AG09319 (cell line): ENCODE measurements at regions not wholly inside any gene's neighbourhood (a gene's known extent, or its start where the extent isn't known, plus 50 kb on each side); places are given as distances from the start of the nearest gene placed in this dataset.

Experiments
- DNase-seq: peaks from one replicate; pipeline ENCODE4 v3.0.0-alpha.2; 2010; ENCODE audit warnings: low read depth; ENCODE audit errors: extremely low read depth
- TF ChIP-seq, protein P1 (sequence below): IDR thresholded peaks from 2 replicates; pipeline ENCODE4 v1.5.1; 2011; ENCODE audit warnings: low read depth, mild to moderate bottlenecking, inconsistent platforms, low read length, moderate library complexity

DNA sequence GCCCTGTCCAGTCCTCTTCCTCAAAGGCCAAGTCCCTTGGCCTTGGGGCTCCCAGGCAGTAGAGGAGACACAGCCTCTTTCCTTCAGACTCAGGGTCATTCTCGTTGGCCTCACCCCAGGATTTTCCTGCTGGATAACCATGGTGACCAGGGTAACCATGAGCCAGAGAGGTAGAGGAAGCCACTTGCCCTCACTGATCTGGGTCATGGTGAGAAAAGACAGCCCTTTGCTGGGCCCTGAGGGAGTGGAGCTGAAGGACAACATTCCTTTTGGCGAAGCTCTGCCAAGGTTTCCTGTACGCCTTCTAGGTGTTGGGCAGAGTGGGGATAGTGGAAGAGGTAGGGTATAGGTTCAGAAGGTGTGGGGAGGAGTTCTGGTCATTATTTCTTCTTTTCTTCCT lies 53.1 kb upstream of the WNT4 start:
- no peak for DNase-seq
- TF ChIP-seq, protein P1, sequence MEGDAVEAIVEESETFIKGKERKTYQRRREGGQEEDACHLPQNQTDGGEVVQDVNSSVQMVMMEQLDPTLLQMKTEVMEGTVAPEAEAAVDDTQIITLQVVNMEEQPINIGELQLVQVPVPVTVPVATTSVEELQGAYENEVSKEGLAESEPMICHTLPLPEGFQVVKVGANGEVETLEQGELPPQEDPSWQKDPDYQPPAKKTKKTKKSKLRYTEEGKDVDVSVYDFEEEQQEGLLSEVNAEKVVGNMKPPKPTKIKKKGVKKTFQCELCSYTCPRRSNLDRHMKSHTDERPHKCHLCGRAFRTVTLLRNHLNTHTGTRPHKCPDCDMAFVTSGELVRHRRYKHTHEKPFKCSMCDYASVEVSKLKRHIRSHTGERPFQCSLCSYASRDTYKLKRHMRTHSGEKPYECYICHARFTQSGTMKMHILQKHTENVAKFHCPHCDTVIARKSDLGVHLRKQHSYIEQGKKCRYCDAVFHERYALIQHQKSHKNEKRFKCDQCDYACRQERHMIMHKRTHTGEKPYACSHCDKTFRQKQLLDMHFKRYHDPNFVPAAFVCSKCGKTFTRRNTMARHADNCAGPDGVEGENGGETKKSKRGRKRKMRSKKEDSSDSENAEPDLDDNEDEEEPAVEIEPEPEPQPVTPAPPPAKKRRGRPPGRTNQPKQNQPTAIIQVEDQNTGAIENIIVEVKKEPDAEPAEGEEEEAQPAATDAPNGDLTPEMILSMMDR = no peak

DNA sequence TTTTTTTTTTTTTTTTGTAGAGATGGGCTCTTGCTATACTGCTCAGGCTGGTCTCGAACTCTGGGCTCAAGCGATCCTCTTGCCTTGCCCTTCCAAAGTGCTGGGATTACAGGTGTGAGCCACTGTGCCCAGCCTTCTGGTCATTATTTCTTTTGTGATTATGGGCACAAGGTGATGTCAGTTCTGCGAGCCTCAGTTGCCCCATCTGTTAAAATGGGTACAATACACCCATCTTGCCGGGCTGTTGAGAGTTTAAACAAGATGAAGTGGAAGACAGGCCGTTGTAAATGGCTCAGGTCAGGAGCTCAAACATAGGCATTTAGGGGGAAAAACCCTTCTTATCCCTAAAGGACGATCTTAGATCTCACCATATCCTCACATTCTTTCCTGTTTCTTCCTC lies 53.7 kb upstream of the WNT4 start:
- TF ChIP-seq, protein P1 = no peak
- no peak for DNase-seq

DNA sequence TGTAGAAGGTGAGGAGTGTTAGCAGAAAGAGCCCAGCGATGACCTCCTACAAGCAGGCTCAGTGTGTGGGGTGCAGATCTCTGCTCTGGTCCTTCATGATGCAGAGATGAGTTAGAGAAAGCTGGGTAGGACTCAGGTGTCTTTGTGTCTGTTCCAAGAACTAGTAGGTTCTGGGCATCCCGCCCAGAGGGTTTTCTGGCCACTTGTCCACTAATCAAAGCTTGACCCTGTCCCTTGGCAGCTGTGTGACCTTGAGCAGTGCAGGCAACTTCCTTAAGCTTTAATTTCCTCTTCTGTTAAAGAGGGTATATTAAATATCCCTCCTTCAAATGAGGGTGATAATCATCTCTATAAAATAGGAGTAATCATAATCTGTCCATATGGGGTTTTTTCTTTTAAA lies 54.7 kb upstream of the WNT4 start:
- TF ChIP-seq, protein P1 = no peak
- DNase-seq = no peak

DNA sequence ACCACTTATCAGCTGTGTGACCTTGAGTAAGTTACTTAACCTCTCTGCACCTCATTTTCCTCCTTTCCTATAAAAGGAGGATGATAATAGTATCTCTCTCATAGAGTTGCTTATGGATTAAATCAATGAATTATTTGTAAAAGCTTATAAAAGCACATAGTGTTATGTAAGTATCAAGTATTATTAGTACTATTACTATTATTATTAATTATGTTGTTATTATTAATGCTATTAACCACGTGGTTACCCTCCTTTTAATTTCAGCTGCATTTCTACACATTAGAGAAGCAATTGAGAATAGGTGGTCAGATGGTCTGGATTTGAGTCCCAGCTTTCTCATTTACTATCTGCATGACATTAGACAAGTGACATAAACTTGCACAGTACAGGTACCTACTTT lies 58.1 kb upstream of the WNT4 start:
- DNase-seq = no peak
- TF ChIP-seq, protein P1 = no peak

DNA sequence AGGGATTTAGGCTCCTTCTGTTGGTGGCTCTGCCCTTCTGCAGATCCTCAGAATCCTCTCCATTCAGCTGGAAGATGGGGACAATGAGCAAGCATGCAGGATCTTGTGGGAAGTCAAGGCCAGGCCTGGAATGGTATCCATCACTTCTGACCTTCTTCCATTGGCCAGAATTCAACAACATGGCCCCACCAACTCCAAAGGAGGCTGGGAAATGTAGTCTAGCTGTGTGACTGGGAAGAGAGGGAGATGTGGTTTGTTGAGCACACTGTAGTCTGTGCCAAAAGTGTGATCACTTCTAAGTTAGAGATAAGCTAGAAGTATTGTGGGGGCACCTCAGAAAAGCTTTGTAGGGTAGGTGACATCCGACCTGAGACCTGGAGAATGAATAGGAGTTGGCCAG lies 60.4 kb upstream of the WNT4 start:
- no peak for DNase-seq
- TF ChIP-seq, protein P1 = no peak

DNA sequence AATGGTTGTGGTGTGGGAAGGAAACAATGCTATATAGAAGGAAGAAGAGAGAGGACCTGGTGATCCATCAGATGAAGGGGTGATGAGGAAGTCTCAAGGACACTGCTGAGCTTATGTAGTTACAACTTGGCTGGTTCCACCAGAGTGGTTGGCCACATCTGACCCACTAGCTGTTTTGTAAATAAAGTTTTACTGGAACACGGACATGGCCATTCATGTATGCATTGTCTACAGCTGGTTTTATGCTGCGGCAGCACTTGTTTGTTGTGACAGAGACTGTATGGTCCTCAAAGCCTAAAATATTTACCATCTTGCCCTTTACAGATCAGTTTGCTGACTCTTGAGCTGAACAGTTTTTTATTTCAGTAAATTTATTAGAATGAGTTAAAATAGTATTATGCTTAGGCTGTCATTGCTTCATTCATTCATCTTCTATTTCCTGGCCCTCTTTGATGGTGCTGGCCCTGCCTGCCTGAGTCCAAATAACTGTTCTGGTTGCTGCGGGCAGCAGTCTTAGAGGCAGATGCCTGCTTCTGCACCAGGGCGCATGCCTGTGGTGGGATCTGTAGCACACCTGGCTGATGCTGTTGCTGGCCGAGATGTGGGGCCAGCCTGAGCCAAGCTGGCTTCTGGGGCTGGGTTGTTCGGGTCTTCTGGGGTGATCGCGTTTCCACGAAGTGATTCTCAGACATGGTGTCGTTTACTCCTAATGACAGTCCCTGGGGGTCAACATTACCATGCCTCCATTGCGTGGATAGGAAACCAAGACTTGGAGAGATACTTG lies 61.4 kb upstream of the WNT4 start:
- DNase-seq = no peak
- TF ChIP-seq, protein P1 = no peak

DNA sequence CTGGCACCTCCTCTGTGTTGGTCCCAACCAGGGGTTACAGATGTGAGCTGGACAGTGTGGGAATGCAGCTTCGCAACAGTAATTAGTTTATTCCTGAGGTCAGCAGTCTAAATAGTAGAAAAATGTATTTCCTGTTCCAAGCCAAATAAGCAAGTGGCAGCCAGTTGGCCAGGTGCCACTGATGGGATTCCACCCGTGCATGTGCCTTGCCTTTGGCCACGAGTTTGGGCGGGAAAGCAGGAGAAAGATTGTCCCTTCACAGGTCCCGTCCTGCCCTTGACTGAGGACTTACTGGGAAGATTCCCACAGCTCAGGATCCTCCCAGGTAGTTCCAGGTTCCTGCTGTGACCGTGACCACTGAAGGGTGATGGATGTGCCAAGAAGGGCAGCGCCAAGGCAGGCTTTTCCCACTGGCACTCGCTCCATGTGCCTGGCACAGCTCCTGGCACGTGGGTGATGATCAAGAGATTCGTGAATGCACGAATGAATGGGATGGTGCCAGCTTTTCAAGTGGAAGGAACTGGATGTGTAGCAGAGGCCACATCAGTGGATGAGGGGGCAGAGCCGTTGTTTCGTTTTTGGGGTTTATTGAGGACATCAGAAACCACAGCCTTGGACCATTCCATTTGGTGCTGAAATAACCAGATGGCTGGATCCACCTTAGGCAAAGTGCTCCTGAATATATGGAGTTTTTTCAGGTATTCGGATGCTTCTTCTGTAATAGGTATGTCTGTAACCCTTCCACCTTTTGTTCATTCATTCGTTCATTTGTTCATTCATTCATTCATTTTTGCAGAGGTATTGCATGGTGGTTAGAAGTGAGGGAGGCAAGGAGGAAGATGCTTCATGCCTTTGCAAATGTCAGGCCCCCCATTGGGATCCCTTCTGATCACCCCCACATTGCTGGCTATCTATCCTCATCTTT lies 62.4 kb upstream of the WNT4 start:
- peak; percentile 3 for DNase-seq
- TF ChIP-seq, protein P1 = no peak
